Liver (tissue), 8 donors: ENCODE measurements at regions not wholly inside any gene's neighbourhood (a gene's known extent, or its start where the extent isn't known, plus 50 kb on each side); places are given as distances from the start of the nearest gene placed in this dataset.

Experiments used
- DNase-seq: peaks from one replicate; pipeline ENCODE4 v3.0.0-alpha.2; 2017; ENCODE audit warnings: low spot score
- H3K27ac ChIP-seq, 2 donors: one replicate each; pipeline ENCODE4 v1.7.0; 2013; ENCODE audit warnings: inconsistent platforms in 2 of 2, low read length in 2 of 2, control low read depth in 1 of 2, low read depth in 1 of 2, mild to moderate bottlenecking in 1 of 2
- H3K27me3 ChIP-seq, 4 donors: one replicate each; pipeline versions ENCODE4 v1.6.1 to v1.7.0; 2013; ENCODE audit warnings: low read length in 3 of 4, inconsistent platforms in 1 of 4, mild to moderate bottlenecking in 1 of 4, moderate library complexity in 1 of 4; ENCODE audit not compliant: control insufficient read depth in 4 of 4, insufficient read depth in 4 of 4
- H3K36me3 ChIP-seq, 4 donors: one replicate each; pipeline versions ENCODE4 v1.6.1 to v1.7.0; 2013; ENCODE audit warnings: low read length in 3 of 4, mild to moderate bottlenecking in 3 of 4, low read depth in 1 of 4, moderate library complexity in 1 of 4; ENCODE audit not compliant: control insufficient read depth in 4 of 4, insufficient read depth in 3 of 4
- H3K4me1 ChIP-seq, 4 donors: one replicate each; pipeline versions ENCODE4 v1.6.1 to v1.7.0; 2013; ENCODE audit warnings: low read length in 3 of 4, mild to moderate bottlenecking in 3 of 4, moderate library complexity in 1 of 4; ENCODE audit not compliant: control insufficient read depth in 4 of 4, insufficient read depth in 4 of 4
- H3K4me3 ChIP-seq, 3 donors: one replicate each; pipeline versions ENCODE4 v1.6.1 to v1.7.0; 2013; ENCODE audit warnings: low read length in 3 of 3, control low read depth in 1 of 3, low read depth in 1 of 3, mild to moderate bottlenecking in 1 of 3
- H3K9ac ChIP-seq, 2 donors: one replicate each; pipeline ENCODE4 v1.7.0; 2013; ENCODE audit warnings: low read length in 2 of 2, mild to moderate bottlenecking in 2 of 2, moderate library complexity in 2 of 2, control low read depth in 1 of 2, low read depth in 1 of 2
- H3K9me3 ChIP-seq, 4 donors: one replicate each; pipeline versions ENCODE4 v1.6.1 to v1.7.0; 2013; ENCODE audit warnings: low read length in 3 of 4; ENCODE audit not compliant: control insufficient read depth in 4 of 4
- ATF3 ChIP-seq: IDR thresholded peaks from 2 replicates; pipeline ENCODE4 v1.6.1; 2016; ENCODE audit warnings: antibody characterized with exemption
- CTCF ChIP-seq: fragments of 150-350 bp; IDR thresholded peaks from 2 replicates; pipeline ENCODE4 v1.5.1; 2017; ENCODE audit warnings: improper control_type of control experiment, low read depth, low read length; ENCODE audit not compliant: missing input control
- EGR1 ChIP-seq, 2 donors: IDR thresholded peaks; 2 replicates each; pipeline ENCODE4 v1.6.1; 2016 to 2018; ENCODE audit warnings: antibody characterized with exemption in 2 of 2, low read depth in 2 of 2
- FOXA1 ChIP-seq: IDR thresholded peaks from 2 replicates; pipeline ENCODE4 v1.6.1; 2016; ENCODE audit warnings: antibody characterized with exemption
- FOXA2 ChIP-seq: IDR thresholded peaks from 2 replicates; pipeline ENCODE4 v1.6.1; 2016; ENCODE audit warnings: antibody characterized with exemption
- GABPA ChIP-seq, 2 donors: IDR thresholded peaks in 1 of 2; conservative IDR thresholded peaks in 1 of 2; 2 replicates each; pipeline ENCODE4 v1.6.1; 2016; ENCODE audit warnings: antibody characterized with exemption in 2 of 2, mild to moderate bottlenecking in 1 of 2, moderate library complexity in 1 of 2
- HNF4A ChIP-seq, 2 donors: conservative IDR thresholded peaks; 2 replicates each; pipeline ENCODE4 v1.6.1; 2016; ENCODE audit warnings: antibody characterized with exemption in 2 of 2, mild to moderate bottlenecking in 2 of 2
- HNF4G ChIP-seq: IDR thresholded peaks from 2 replicates; pipeline ENCODE4 v1.6.1; 2016; ENCODE audit warnings: antibody characterized with exemption
- JUND ChIP-seq, 2 donors: IDR thresholded peaks; 2 replicates each; pipeline ENCODE4 v1.6.1; 2016; ENCODE audit warnings: antibody characterized with exemption in 2 of 2
- MAX ChIP-seq: IDR thresholded peaks from 2 replicates; pipeline ENCODE4 v1.6.1; 2016; ENCODE audit warnings: antibody characterized with exemption
- NR2F2 ChIP-seq: IDR thresholded peaks from 2 replicates; pipeline ENCODE4 v1.6.1; 2016; ENCODE audit warnings: antibody characterized with exemption
- RAD21 ChIP-seq, 2 donors: IDR thresholded peaks; 2 replicates each; pipeline ENCODE4 v1.6.1; 2016; ENCODE audit warnings: antibody characterized with exemption in 2 of 2, mild to moderate bottlenecking in 2 of 2
- REST ChIP-seq: IDR thresholded peaks from 2 replicates; pipeline ENCODE4 v1.6.1; 2016; ENCODE audit warnings: antibody characterized with exemption, mild to moderate bottlenecking
- RXRA ChIP-seq, 2 donors: IDR thresholded peaks; 2 replicates each; pipeline ENCODE4 v1.6.1; 2017 to 2018; ENCODE audit warnings: antibody characterized with exemption in 2 of 2, mild to moderate bottlenecking in 1 of 2
- TAF1 ChIP-seq: conservative IDR thresholded peaks from 2 replicates; pipeline ENCODE4 v1.6.1; 2016; ENCODE audit warnings: antibody characterized with exemption, mild to moderate bottlenecking
- WGBS: extraction: QIAGEN DNeasy Blood & Tissue Kit; methylation state at CpG from one replicate; pipeline ENCODE4 v1.1.7; 2013; 5-methylcytosine and 5-hydroxymethylcytosine counted together
- TF ChIP-seq, protein P1 (sequence below): IDR thresholded peaks from 2 replicates; pipeline ENCODE4 v1.6.1; 2016; ENCODE audit warnings: antibody characterized with exemption
- donor health status: healthy.
- donor health status: healthy.
- donor health status: healthy.
- donor health status: healthy.
- donor health status: healthy.

GRCh38 chr7:114761973-114762372, 159.9 kb upstream of the MDFIC start:
- no peaks in the 10 kb centered on the region for H3K9me3 ChIP-seq
- H3K4me3 ChIP-seq: no peak overlapping the region
- H3K36me3 ChIP-seq: no peaks in the 10 kb centered on the region
- TF ChIP-seq JUND (IDR thresholded peaks at IDR 0.05): no peak
- no peak for TF ChIP-seq HNF4A (conservative IDR thresholded peaks at IDR 0.05)
- TF ChIP-seq MAX: no peak
- no peak for TF ChIP-seq FOXA2
- TF ChIP-seq CTCF: no peak
- TF ChIP-seq ATF3: no peak
- TF ChIP-seq REST: no peak
- no peak for TF ChIP-seq GABPA (IDR thresholded peaks at IDR 0.05 in 1 of 2, conservative IDR thresholded peaks at IDR 0.05 in 1 of 2)
- no peak for TF ChIP-seq EGR1 (IDR thresholded peaks at IDR 0.05; ENCODE audit: low read depth in 2 of 2)
- TF ChIP-seq NR2F2: no peak
- TF ChIP-seq RXRA (IDR thresholded peaks at IDR 0.05): no peak
- H3K9ac ChIP-seq: no peak overlapping the region
- no peaks in the 10 kb centered on the region for H3K4me1 ChIP-seq
- no peak overlapping the region for H3K27ac ChIP-seq
- DNase-seq: no peak
- H3K27me3 ChIP-seq: no peaks in the 10 kb centered on the region
- WGBS: 90% methylated on average over 2 of the region's 2 CpGs

- no peak overlapping the region for H3K9ac ChIP-seq
- no peaks in the 10 kb centered on the region for H3K4me1 ChIP-seq
- H3K27ac ChIP-seq: no peak overlapping the region
- no peak overlapping the region for H3K4me3 ChIP-seq
- TF ChIP-seq FOXA1 (no peak), NR2F2 (no peak), HNF4G (no peak), REST (no peak), CTCF (no peak), RAD21 (IDR thresholded peaks at IDR 0.05) (no peak), TAF1 (no peak), RXRA (IDR thresholded peaks at IDR 0.05) (no peak), JUND (IDR thresholded peaks at IDR 0.05) (no peak)
- TF ChIP-seq, protein P1, sequence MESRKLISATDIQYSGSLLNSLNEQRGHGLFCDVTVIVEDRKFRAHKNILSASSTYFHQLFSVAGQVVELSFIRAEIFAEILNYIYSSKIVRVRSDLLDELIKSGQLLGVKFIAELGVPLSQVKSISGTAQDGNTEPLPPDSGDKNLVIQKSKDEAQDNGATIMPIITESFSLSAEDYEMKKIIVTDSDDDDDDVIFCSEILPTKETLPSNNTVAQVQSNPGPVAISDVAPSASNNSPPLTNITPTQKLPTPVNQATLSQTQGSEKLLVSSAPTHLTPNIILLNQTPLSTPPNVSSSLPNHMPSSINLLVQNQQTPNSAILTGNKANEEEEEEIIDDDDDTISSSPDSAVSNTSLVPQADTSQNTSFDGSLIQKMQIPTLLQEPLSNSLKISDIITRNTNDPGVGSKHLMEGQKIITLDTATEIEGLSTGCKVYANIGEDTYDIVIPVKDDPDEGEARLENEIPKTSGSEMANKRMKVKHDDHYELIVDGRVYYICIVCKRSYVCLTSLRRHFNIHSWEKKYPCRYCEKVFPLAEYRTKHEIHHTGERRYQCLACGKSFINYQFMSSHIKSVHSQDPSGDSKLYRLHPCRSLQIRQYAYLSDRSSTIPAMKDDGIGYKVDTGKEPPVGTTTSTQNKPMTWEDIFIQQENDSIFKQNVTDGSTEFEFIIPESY: no peak
- 66% methylated on average over 2 of the region's 2 CpGs for WGBS
- no peaks in the 10 kb centered on the region for H3K9me3 ChIP-seq
- H3K27me3 ChIP-seq: no peaks in the 10 kb centered on the region
- DNase-seq: no peak
- H3K36me3 ChIP-seq: no peaks in the 10 kb centered on the region
These were observed 156.4 kb upstream of the MDFIC start for GRCh38 chr7:114765331-114766040.
